ENCODE measurements at regions not wholly inside any gene's neighbourhood (a gene's known extent, or its start where the extent isn't known, plus 50 kb on each side); places are given as distances from the start of the nearest gene placed in this dataset.

GRCh38 chr2:40831321-40831873, 379.5 kb upstream of the SLC8A1 start:
- Histone ChIP-seq H3F3A (ENCODE audit: insufficient read depth, low read length) (no peaks in the 10 kb centered on the region), H3K27me3 (replicated peaks; ENCODE audit: insufficient read depth, low read length) (no peaks in the 10 kb centered on the region), H3K9me2 (replicated peaks; ENCODE audit: insufficient read depth, low read length) (no peaks in the 10 kb centered on the region), H3K9me3 (replicated peaks; ENCODE audit: insufficient read depth, low read length) (no peaks in the 10 kb centered on the region), H3K4me3 (ENCODE audit: low read length) (no peak overlapping the region), H3K36me3 (replicated peaks; ENCODE audit: insufficient read depth, low read length) (no peaks in the 10 kb centered on the region), H2AFZ (ENCODE audit: low read length) (no peak overlapping the region), H3K4me1 (ENCODE audit: low read length) (no peaks in the 10 kb centered on the region), H3K27ac (ENCODE audit: low read length) (no peak overlapping the region), H4K20me1 (ENCODE audit: insufficient read depth, low read length) (no peaks in the 10 kb centered on the region), H3K79me2 (ENCODE audit: low read length) (no peaks in the 10 kb centered on the region), H3K4me2 (ENCODE audit: low read depth, low read length) (no peak overlapping the region), H3K9ac (ENCODE audit: low read length) (no peak overlapping the region)
- DNase-seq, result no peak
- no peak for TF ChIP-seq EZH2phosphoT487 (IDR thresholded peaks at IDR 0.05; ENCODE audit: low read length)
- TF ChIP-seq CTCF (IDR thresholded peaks at IDR 0.05; ENCODE audit: low read length), result no peak
- TF ChIP-seq EZH2 (optimal IDR thresholded peaks at IDR 0.05; ENCODE audit: low read depth, low read length), result no peak

GRCh38 chr2:40841856-40842255, 390.0 kb upstream of the SLC8A1 start:
- Histone ChIP-seq H3K27ac (ENCODE audit: low read length) (no peak overlapping the region), H3K9ac (ENCODE audit: low read length) (no peak overlapping the region), H2AFZ (ENCODE audit: low read length) (no peak overlapping the region), H4K20me1 (ENCODE audit: insufficient read depth, low read length) (no peaks in the 10 kb centered on the region), H3K9me2 (replicated peaks; ENCODE audit: insufficient read depth, low read length) (no peaks in the 10 kb centered on the region), H3K4me1 (ENCODE audit: low read length) (no peaks in the 10 kb centered on the region), H3F3A (ENCODE audit: insufficient read depth, low read length) (no peaks in the 10 kb centered on the region), H3K4me2 (ENCODE audit: low read depth, low read length) (no peak overlapping the region), H3K4me3 (ENCODE audit: low read length) (no peak overlapping the region), H3K9me3 (replicated peaks; ENCODE audit: insufficient read depth, low read length) (no peaks in the 10 kb centered on the region), H3K79me2 (ENCODE audit: low read length) (no peaks in the 10 kb centered on the region), H3K27me3 (replicated peaks; ENCODE audit: insufficient read depth, low read length) (no peaks in the 10 kb centered on the region), H3K36me3 (replicated peaks; ENCODE audit: insufficient read depth, low read length) (no peaks in the 10 kb centered on the region)
- TF ChIP-seq CTCF (IDR thresholded peaks at IDR 0.05; ENCODE audit: low read length), result no peak
- no peak for DNase-seq

- Histone ChIP-seq H2AFZ (ENCODE audit: low read length) (no peak overlapping the region), H4K20me1 (ENCODE audit: insufficient read depth, low read length) (no peaks in the 10 kb centered on the region), H3K4me1 (ENCODE audit: low read length) (no peaks in the 10 kb centered on the region), H3K9me3 (replicated peaks; ENCODE audit: insufficient read depth, low read length) (no peaks in the 10 kb centered on the region), H3K36me3 (replicated peaks; ENCODE audit: insufficient read depth, low read length) (no peaks in the 10 kb centered on the region), H3K27me3 (replicated peaks; ENCODE audit: insufficient read depth, low read length) (no peaks in the 10 kb centered on the region), H3F3A (ENCODE audit: insufficient read depth, low read length) (no peaks in the 10 kb centered on the region), H3K9ac (ENCODE audit: low read length) (no peak overlapping the region), H3K27ac (ENCODE audit: low read length) (no peak overlapping the region), H3K79me2 (ENCODE audit: low read length) (no peaks in the 10 kb centered on the region), H3K4me2 (ENCODE audit: low read depth, low read length) (no peak overlapping the region), H3K9me2 (replicated peaks; ENCODE audit: insufficient read depth, low read length) (no peaks in the 10 kb centered on the region), H3K4me3 (ENCODE audit: low read length) (no peak overlapping the region)
- no peak for TF ChIP-seq EZH2 (optimal IDR thresholded peaks at IDR 0.05; ENCODE audit: low read depth, low read length)
- no peak for TF ChIP-seq CTCF (IDR thresholded peaks at IDR 0.05; ENCODE audit: low read length)
- no peak for TF ChIP-seq EZH2phosphoT487 (IDR thresholded peaks at IDR 0.05; ENCODE audit: low read length)
- DNase-seq, result no peak
Observed at GRCh38 chr2:40844353-40845277, 392.7 kb upstream of the SLC8A1 start.

Measured in MM.1S (cell line).